Vagina (tissue), 2 donors: ENCODE measurements at regions not wholly inside any gene's neighbourhood (a gene's known extent, or its start where the extent isn't known, plus 50 kb on each side); places are given as distances from the start of the nearest gene placed in this dataset.

Source experiments
- POLR2A ChIP-seq, 2 donors: fragments of 450-650 bp; IDR thresholded peaks; one replicate each; pipeline ENCODE4 v1.6.1; 2017; ENCODE audit warnings: antibody characterized with exemption in 2 of 2, mild to moderate bottlenecking in 2 of 2, moderate library complexity in 2 of 2
- POLR2AphosphoS5 ChIP-seq, 2 donors: sonication (generic); formaldehyde crosslinking; IDR thresholded peaks; one replicate each; pipeline ENCODE4 v1.9.0; 2017; ENCODE audit warnings: antibody characterized with exemption in 2 of 2, mild to moderate bottlenecking in 2 of 2, low read depth in 1 of 2; ENCODE audit not compliant: insufficient read depth in 1 of 2
- TF ChIP-seq, protein P1 (sequence below), 3 experiments: fragments of 450-650 bp in 2 of 3; fragments of 200-600 bp in 1 of 3; sonication (generic) in 1 of 3; IDR thresholded peaks; one replicate each; pipeline ENCODE4 v1.5.1; 2017 to 2019; ENCODE audit warnings: antibody characterized with exemption in 3 of 3, mild to moderate bottlenecking in 2 of 3, moderate library complexity in 2 of 3

DNA sequence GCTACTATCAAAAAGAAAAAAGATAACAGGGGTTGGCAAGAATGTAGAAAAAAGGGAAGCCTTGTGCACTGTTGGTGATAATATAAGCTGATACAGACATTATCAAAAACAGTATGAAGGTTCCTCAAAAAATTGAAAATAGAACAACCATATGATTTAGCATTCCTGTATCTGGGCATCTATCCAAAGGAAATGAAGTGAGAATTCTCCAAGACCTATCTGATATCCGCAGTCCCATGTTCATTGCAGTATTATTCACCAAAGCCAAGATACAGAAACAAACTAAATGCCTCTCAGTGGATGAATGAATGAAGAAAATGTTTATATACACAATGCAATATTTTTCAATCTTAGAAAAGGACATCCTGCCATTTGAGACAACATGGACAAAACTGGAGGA, 1943.3 kb downstream of the MAT2B start:
- TF ChIP-seq, protein P1, sequence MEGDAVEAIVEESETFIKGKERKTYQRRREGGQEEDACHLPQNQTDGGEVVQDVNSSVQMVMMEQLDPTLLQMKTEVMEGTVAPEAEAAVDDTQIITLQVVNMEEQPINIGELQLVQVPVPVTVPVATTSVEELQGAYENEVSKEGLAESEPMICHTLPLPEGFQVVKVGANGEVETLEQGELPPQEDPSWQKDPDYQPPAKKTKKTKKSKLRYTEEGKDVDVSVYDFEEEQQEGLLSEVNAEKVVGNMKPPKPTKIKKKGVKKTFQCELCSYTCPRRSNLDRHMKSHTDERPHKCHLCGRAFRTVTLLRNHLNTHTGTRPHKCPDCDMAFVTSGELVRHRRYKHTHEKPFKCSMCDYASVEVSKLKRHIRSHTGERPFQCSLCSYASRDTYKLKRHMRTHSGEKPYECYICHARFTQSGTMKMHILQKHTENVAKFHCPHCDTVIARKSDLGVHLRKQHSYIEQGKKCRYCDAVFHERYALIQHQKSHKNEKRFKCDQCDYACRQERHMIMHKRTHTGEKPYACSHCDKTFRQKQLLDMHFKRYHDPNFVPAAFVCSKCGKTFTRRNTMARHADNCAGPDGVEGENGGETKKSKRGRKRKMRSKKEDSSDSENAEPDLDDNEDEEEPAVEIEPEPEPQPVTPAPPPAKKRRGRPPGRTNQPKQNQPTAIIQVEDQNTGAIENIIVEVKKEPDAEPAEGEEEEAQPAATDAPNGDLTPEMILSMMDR (IDR thresholded peaks at IDR 0.05) = no peak
- TF ChIP-seq POLR2AphosphoS5 (IDR thresholded peaks at IDR 0.05; ENCODE audit: insufficient read depth in 1 of 2, low read depth in 1 of 2) = no peak
- no peak for TF ChIP-seq POLR2A (IDR thresholded peaks at IDR 0.05)
